ENCODE measurements at regions not wholly inside any gene's neighbourhood (a gene's known extent, or its start where the extent isn't known, plus 50 kb on each side); places are given as distances from the start of the nearest gene placed in this dataset.

DNA sequence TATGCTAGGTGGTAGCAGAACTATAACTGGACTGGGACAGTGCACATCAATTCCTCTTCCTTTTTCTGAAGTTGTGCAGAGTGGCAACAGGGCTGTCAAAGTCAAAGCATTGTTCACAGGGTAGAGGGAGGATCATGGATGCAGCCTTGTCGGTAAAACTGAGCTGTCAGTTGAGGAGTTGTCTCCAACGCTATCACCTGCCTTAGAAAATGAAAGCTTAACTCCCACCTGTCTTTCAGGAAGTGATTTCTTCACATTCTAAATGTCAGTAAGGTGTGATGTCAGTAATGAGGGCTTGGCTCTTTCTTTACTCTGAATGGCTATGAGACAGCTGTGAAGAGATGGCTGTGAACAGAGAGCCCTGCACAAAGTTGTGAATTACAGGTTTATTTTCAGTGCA, 66.4 kb upstream of the BANK1 start:
- TF ChIP-seq POLR2A (IDR thresholded peaks at IDR 0.05; ENCODE audit: low read length) (no peak), GATA1 (IDR thresholded peaks at IDR 0.05; ENCODE audit: low read depth, low read length) (no peak)
